ENCODE measurements at regions not wholly inside any gene's neighbourhood (a gene's known extent, or its start where the extent isn't known, plus 50 kb on each side); places are given as distances from the start of the nearest gene placed in this dataset.

GRCh38 chr3:132822837-132823236 lies 100.6 kb upstream of the NPHP3 start:
- Mint-ChIP-seq H3K4me1 (no peaks in the 10 kb centered on the region), H3K27me3 (peaks cover 3% of the 10 kb centered on the region), H3K4me3 (no peak overlapping the region), H3K36me3 (ENCODE audit: low read depth) (no peaks in the 10 kb centered on the region), H3K9me3 (no peaks in the 10 kb centered on the region), H3K27ac (no peak overlapping the region)
- no peak for DNase-seq
- ATAC-seq = no peak

GRCh38 chr3:132822266-132822665 lies 100.1 kb upstream of the NPHP3 start:
- peaks cover 3% of the 10 kb centered on the region for H3K27me3 Mint-ChIP-seq
- no peak overlapping the region for H3K27ac Mint-ChIP-seq
- H3K9me3 Mint-ChIP-seq = no peaks in the 10 kb centered on the region
- ATAC-seq (no peak), DNase-seq (no peak)
- no peak overlapping the region for H3K4me3 Mint-ChIP-seq
- no peaks in the 10 kb centered on the region for H3K4me1 Mint-ChIP-seq
- H3K36me3 Mint-ChIP-seq (ENCODE audit: low read depth) = no peaks in the 10 kb centered on the region

GRCh38 chr3:132821314-132821713 lies 99.1 kb upstream of the NPHP3 start:
- Mint-ChIP-seq H3K4me3 (no peak overlapping the region), H3K36me3 (ENCODE audit: low read depth) (no peaks in the 10 kb centered on the region), H3K27me3 (peaks cover under 1% of the 10 kb centered on the region), H3K27ac (no peak overlapping the region), H3K4me1 (no peaks in the 10 kb centered on the region), H3K9me3 (no peaks in the 10 kb centered on the region)
- DNase-seq = no peak
- no peak for ATAC-seq

GRCh38 chr3:132818251-132818650 lies 96.0 kb upstream of the NPHP3 start:
- DNase-seq = no peak
- no peaks in the 10 kb centered on the region for H3K4me1 Mint-ChIP-seq
- H3K9me3 Mint-ChIP-seq = no peaks in the 10 kb centered on the region
- no peak overlapping the region for H3K4me3 Mint-ChIP-seq
- no peak for ATAC-seq
- H3K27ac Mint-ChIP-seq = no peak overlapping the region
- H3K36me3 Mint-ChIP-seq (ENCODE audit: low read depth) = no peaks in the 10 kb centered on the region
- H3K27me3 Mint-ChIP-seq = no peaks in the 10 kb centered on the region

GRCh38 chr3:132817646-132818177 lies 95.5 kb upstream of the NPHP3 start:
- H3K36me3 Mint-ChIP-seq (ENCODE audit: low read depth) = no peaks in the 10 kb centered on the region
- no peaks in the 10 kb centered on the region for H3K4me1 Mint-ChIP-seq
- DNase-seq (no peak), ATAC-seq (no peak)
- H3K4me3 Mint-ChIP-seq = no peak overlapping the region
- no peak overlapping the region for H3K27ac Mint-ChIP-seq
- no peaks in the 10 kb centered on the region for H3K9me3 Mint-ChIP-seq
- H3K27me3 Mint-ChIP-seq = no peaks in the 10 kb centered on the region

- Mint-ChIP-seq H3K27ac (no peak overlapping the region), H3K4me1 (no peaks in the 10 kb centered on the region), H3K36me3 (ENCODE audit: low read depth) (no peaks in the 10 kb centered on the region), H3K9me3 (no peaks in the 10 kb centered on the region), H3K27me3 (no peaks in the 10 kb centered on the region), H3K4me3 (no peak overlapping the region)
- no peak for DNase-seq
- no peak for ATAC-seq
Measured at GRCh38 chr3:132805071-132805470, 82.9 kb upstream of the NPHP3 start.

- Mint-ChIP-seq H3K4me3 (no peak overlapping the region), H3K27ac (no peak overlapping the region), H3K27me3 (no peaks in the 10 kb centered on the region), H3K36me3 (ENCODE audit: low read depth) (no peaks in the 10 kb centered on the region), H3K9me3 (no peaks in the 10 kb centered on the region), H3K4me1 (no peaks in the 10 kb centered on the region)
- no peak for DNase-seq
- no peak for ATAC-seq
Measured at GRCh38 chr3:132804498-132804897, 82.3 kb upstream of the NPHP3 start.

- no peak for ATAC-seq
- H3K36me3 Mint-ChIP-seq (ENCODE audit: low read depth) = no peaks in the 10 kb centered on the region
- H3K4me3 Mint-ChIP-seq = no peak overlapping the region
- H3K27ac Mint-ChIP-seq = no peak overlapping the region
- no peak for DNase-seq
- H3K27me3 Mint-ChIP-seq = no peaks in the 10 kb centered on the region
- no peaks in the 10 kb centered on the region for H3K9me3 Mint-ChIP-seq
- H3K4me1 Mint-ChIP-seq = no peaks in the 10 kb centered on the region
Measured at GRCh38 chr3:132803889-132804288, 81.7 kb upstream of the NPHP3 start.

- Mint-ChIP-seq H3K9me3 (no peaks in the 10 kb centered on the region), H3K4me1 (no peaks in the 10 kb centered on the region), H3K4me3 (no peak overlapping the region), H3K36me3 (ENCODE audit: low read depth) (no peaks in the 10 kb centered on the region), H3K27ac (no peak overlapping the region), H3K27me3 (peaks cover 1% of the 10 kb centered on the region)
- no peak for ATAC-seq
- DNase-seq = no peak
Measured at GRCh38 chr3:132800958-132801357, 78.7 kb upstream of the NPHP3 start.

GRCh38 chr3:132790806-132791205 lies 68.6 kb upstream of the NPHP3 start:
- ATAC-seq (no peak), DNase-seq (no peak)
- Mint-ChIP-seq H3K9me3 (no peaks in the 10 kb centered on the region), H3K4me3 (no peak overlapping the region), H3K36me3 (ENCODE audit: low read depth) (no peaks in the 10 kb centered on the region), H3K27me3 (peaks cover 8% of the 10 kb centered on the region), H3K4me1 (no peaks in the 10 kb centered on the region), H3K27ac (no peak overlapping the region)

GRCh38 chr3:132789959-132790358 lies 67.8 kb upstream of the NPHP3 start:
- Mint-ChIP-seq H3K27ac (no peak overlapping the region), H3K4me3 (no peak overlapping the region), H3K36me3 (ENCODE audit: low read depth) (no peaks in the 10 kb centered on the region), H3K27me3 (peaks cover 9% of the 10 kb centered on the region), H3K9me3 (no peaks in the 10 kb centered on the region), H3K4me1 (no peaks in the 10 kb centered on the region)
- ATAC-seq (no peak), DNase-seq (no peak)

GRCh38 chr3:132788301-132788671 lies 66.1 kb upstream of the NPHP3 start:
- ATAC-seq (no peak), DNase-seq (no peak)
- H3K27ac Mint-ChIP-seq = no peak overlapping the region
- H3K27me3 Mint-ChIP-seq = peaks cover 7% of the 10 kb centered on the region
- no peaks in the 10 kb centered on the region for H3K9me3 Mint-ChIP-seq
- no peaks in the 10 kb centered on the region for H3K4me1 Mint-ChIP-seq
- H3K4me3 Mint-ChIP-seq = no peak overlapping the region
- no peaks in the 10 kb centered on the region for H3K36me3 Mint-ChIP-seq (ENCODE audit: low read depth)

GRCh38 chr3:132787616-132788300 lies 65.5 kb upstream of the NPHP3 start:
- Mint-ChIP-seq H3K27ac (no peak overlapping the region), H3K36me3 (ENCODE audit: low read depth) (no peaks in the 10 kb centered on the region), H3K4me3 (no peak overlapping the region), H3K4me1 (no peaks in the 10 kb centered on the region), H3K9me3 (no peaks in the 10 kb centered on the region), H3K27me3 (peaks cover 9% of the 10 kb centered on the region)
- DNase-seq (no peak), ATAC-seq (no peak)

- DNase-seq (no peak), ATAC-seq (no peak)
- no peaks in the 10 kb centered on the region for H3K36me3 Mint-ChIP-seq (ENCODE audit: low read depth)
- no peak overlapping the region for H3K4me3 Mint-ChIP-seq
- no peak overlapping the region for H3K27ac Mint-ChIP-seq
- H3K9me3 Mint-ChIP-seq = no peaks in the 10 kb centered on the region
- peaks cover 9% of the 10 kb centered on the region for H3K27me3 Mint-ChIP-seq
- H3K4me1 Mint-ChIP-seq = no peaks in the 10 kb centered on the region
Measured at GRCh38 chr3:132786890-132787289, 64.7 kb upstream of the NPHP3 start.

GRCh38 chr3:132785292-132785691 lies 63.1 kb upstream of the NPHP3 start:
- H3K4me1 Mint-ChIP-seq = no peaks in the 10 kb centered on the region
- peaks cover 9% of the 10 kb centered on the region for H3K27me3 Mint-ChIP-seq
- no peaks in the 10 kb centered on the region for H3K36me3 Mint-ChIP-seq (ENCODE audit: low read depth)
- H3K9me3 Mint-ChIP-seq = no peaks in the 10 kb centered on the region
- no peak overlapping the region for H3K27ac Mint-ChIP-seq
- DNase-seq (no peak), ATAC-seq (no peak)
- no peak overlapping the region for H3K4me3 Mint-ChIP-seq

- H3K27ac Mint-ChIP-seq = no peak overlapping the region
- H3K4me1 Mint-ChIP-seq = no peaks in the 10 kb centered on the region
- peaks cover 9% of the 10 kb centered on the region for H3K27me3 Mint-ChIP-seq
- H3K36me3 Mint-ChIP-seq (ENCODE audit: low read depth) = no peaks in the 10 kb centered on the region
- DNase-seq (no peak), ATAC-seq (no peak)
- H3K4me3 Mint-ChIP-seq = no peak overlapping the region
- H3K9me3 Mint-ChIP-seq = no peaks in the 10 kb centered on the region
Measured at GRCh38 chr3:132784502-132785025, 62.4 kb upstream of the NPHP3 start.

All from activated naive CD8-positive, alpha-beta T cell treated with anti-CD3 and anti-CD28 coated beads, Interleukin-2, amount 50 U/mL, for 24 hours (primary cell).